ENCODE measurements at regions not wholly inside any gene's neighbourhood (a gene's known extent, or its start where the extent isn't known, plus 50 kb on each side); places are given as distances from the start of the nearest gene placed in this dataset.

GRCh38 chr1:82483146-82483545, 682.4 kb downstream of the ADGRL2 start:
- H3K27ac ChIP-seq (ENCODE audit: low read length), result no peak overlapping the region
- H3K4me3 ChIP-seq (ENCODE audit: low read length), result no peak overlapping the region
- no peaks in the 10 kb centered on the region for H3K9me3 ChIP-seq (ENCODE audit: control insufficient read depth, low read depth, low read length)
- H3K4me1 ChIP-seq (ENCODE audit: control insufficient read depth, low read depth, low read length), result peaks cover 29% of the 10 kb centered on the region
- no peaks in the 10 kb centered on the region for H3K27me3 ChIP-seq (ENCODE audit: control insufficient read depth, insufficient read depth, low read length)
- no peaks in the 10 kb centered on the region for H3K36me3 ChIP-seq (ENCODE audit: control insufficient read depth, low read depth, low read length)
- no peak overlapping the region for H3K9ac ChIP-seq (ENCODE audit: low read length)

- Histone ChIP-seq H3K4me3 (ENCODE audit: low read length) (no peak overlapping the region), H3K27ac (ENCODE audit: low read length) (no peak overlapping the region), H3K4me1 (ENCODE audit: control insufficient read depth, low read depth, low read length) (peaks cover 3% of the 10 kb centered on the region), H3K9ac (ENCODE audit: low read length) (no peak overlapping the region), H3K9me3 (ENCODE audit: control insufficient read depth, low read depth, low read length) (peaks cover 3% of the 10 kb centered on the region), H3K36me3 (ENCODE audit: control insufficient read depth, low read depth, low read length) (no peaks in the 10 kb centered on the region), H3K27me3 (ENCODE audit: control insufficient read depth, insufficient read depth, low read length) (no peaks in the 10 kb centered on the region)
These were observed 678.2 kb downstream of the ADGRL2 start for GRCh38 chr1:82478916-82479315.

GRCh38 chr1:82472489-82473131, 671.9 kb downstream of the ADGRL2 start:
- no peaks in the 10 kb centered on the region for H3K36me3 ChIP-seq (ENCODE audit: control insufficient read depth, low read depth, low read length)
- H3K4me1 ChIP-seq (ENCODE audit: control insufficient read depth, low read depth, low read length), result no peaks in the 10 kb centered on the region
- no peak overlapping the region for H3K9ac ChIP-seq (ENCODE audit: low read length)
- peaks cover 3% of the 10 kb centered on the region for H3K9me3 ChIP-seq (ENCODE audit: control insufficient read depth, low read depth, low read length)
- no peak overlapping the region for H3K4me3 ChIP-seq (ENCODE audit: low read length)
- no peak overlapping the region for H3K27ac ChIP-seq (ENCODE audit: low read length)
- no peaks in the 10 kb centered on the region for H3K27me3 ChIP-seq (ENCODE audit: control insufficient read depth, insufficient read depth, low read length)

- Histone ChIP-seq H3K27ac (ENCODE audit: low read length) (no peak overlapping the region), H3K9ac (ENCODE audit: low read length) (no peak overlapping the region), H3K9me3 (ENCODE audit: control insufficient read depth, low read depth, low read length) (no peaks in the 10 kb centered on the region), H3K4me3 (ENCODE audit: low read length) (no peak overlapping the region), H3K27me3 (ENCODE audit: control insufficient read depth, insufficient read depth, low read length) (no peaks in the 10 kb centered on the region), H3K4me1 (ENCODE audit: control insufficient read depth, low read depth, low read length) (no peaks in the 10 kb centered on the region), H3K36me3 (ENCODE audit: control insufficient read depth, low read depth, low read length) (no peaks in the 10 kb centered on the region)
These were observed 666.2 kb downstream of the ADGRL2 start for GRCh38 chr1:82466891-82467290.

GRCh38 chr1:82466416-82466815, 665.7 kb downstream of the ADGRL2 start:
- Histone ChIP-seq H3K27ac (ENCODE audit: low read length) (no peak overlapping the region), H3K9me3 (ENCODE audit: control insufficient read depth, low read depth, low read length) (no peaks in the 10 kb centered on the region), H3K36me3 (ENCODE audit: control insufficient read depth, low read depth, low read length) (no peaks in the 10 kb centered on the region), H3K9ac (ENCODE audit: low read length) (no peak overlapping the region), H3K27me3 (ENCODE audit: control insufficient read depth, insufficient read depth, low read length) (no peaks in the 10 kb centered on the region), H3K4me1 (ENCODE audit: control insufficient read depth, low read depth, low read length) (no peaks in the 10 kb centered on the region), H3K4me3 (ENCODE audit: low read length) (no peak overlapping the region)

- Histone ChIP-seq H3K27ac (ENCODE audit: low read length) (no peak overlapping the region), H3K9me3 (ENCODE audit: control insufficient read depth, low read depth, low read length) (no peaks in the 10 kb centered on the region), H3K27me3 (ENCODE audit: control insufficient read depth, insufficient read depth, low read length) (no peaks in the 10 kb centered on the region), H3K9ac (ENCODE audit: low read length) (no peak overlapping the region), H3K4me3 (ENCODE audit: low read length) (no peak overlapping the region), H3K36me3 (ENCODE audit: control insufficient read depth, low read depth, low read length) (no peaks in the 10 kb centered on the region), H3K4me1 (ENCODE audit: control insufficient read depth, low read depth, low read length) (no peaks in the 10 kb centered on the region)
These were observed 664.3 kb downstream of the ADGRL2 start for GRCh38 chr1:82465024-82465423.

GRCh38 chr1:82464362-82465001, 663.7 kb downstream of the ADGRL2 start:
- no peak overlapping the region for H3K9ac ChIP-seq (ENCODE audit: low read length)

GRCh38 chr1:82463951-82464350, 663.2 kb downstream of the ADGRL2 start:
- Histone ChIP-seq H3K4me1 (ENCODE audit: control insufficient read depth, low read depth, low read length) (no peaks in the 10 kb centered on the region), H3K36me3 (ENCODE audit: control insufficient read depth, low read depth, low read length) (no peaks in the 10 kb centered on the region), H3K9me3 (ENCODE audit: control insufficient read depth, low read depth, low read length) (no peaks in the 10 kb centered on the region), H3K4me3 (ENCODE audit: low read length) (no peak overlapping the region), H3K27me3 (ENCODE audit: control insufficient read depth, insufficient read depth, low read length) (no peaks in the 10 kb centered on the region), H3K27ac (ENCODE audit: low read length) (no peak overlapping the region), H3K9ac (ENCODE audit: low read length) (no peak overlapping the region)

More at GRCh38 chr1:82464362-82465001, 663.7 kb downstream of the ADGRL2 start:
- Histone ChIP-seq H3K4me3 (ENCODE audit: low read length) (no peak overlapping the region), H3K4me1 (ENCODE audit: control insufficient read depth, low read depth, low read length) (no peaks in the 10 kb centered on the region), H3K36me3 (ENCODE audit: control insufficient read depth, low read depth, low read length) (no peaks in the 10 kb centered on the region), H3K9me3 (ENCODE audit: control insufficient read depth, low read depth, low read length) (no peaks in the 10 kb centered on the region), H3K27ac (ENCODE audit: low read length) (no peak overlapping the region), H3K27me3 (ENCODE audit: control insufficient read depth, insufficient read depth, low read length) (no peaks in the 10 kb centered on the region)

GRCh38 chr1:82462366-82462765, 661.6 kb downstream of the ADGRL2 start:
- no peaks in the 10 kb centered on the region for H3K36me3 ChIP-seq (ENCODE audit: control insufficient read depth, low read depth, low read length)
- no peaks in the 10 kb centered on the region for H3K4me1 ChIP-seq (ENCODE audit: control insufficient read depth, low read depth, low read length)
- H3K4me3 ChIP-seq (ENCODE audit: low read length), result no peak overlapping the region
- no peak overlapping the region for H3K27ac ChIP-seq (ENCODE audit: low read length)
- H3K9ac ChIP-seq (ENCODE audit: low read length), result no peak overlapping the region
- H3K27me3 ChIP-seq (ENCODE audit: control insufficient read depth, insufficient read depth, low read length), result no peaks in the 10 kb centered on the region
- H3K9me3 ChIP-seq (ENCODE audit: control insufficient read depth, low read depth, low read length), result no peaks in the 10 kb centered on the region

- no peaks in the 10 kb centered on the region for H3K27me3 ChIP-seq (ENCODE audit: control insufficient read depth, insufficient read depth, low read length)
- H3K4me3 ChIP-seq (ENCODE audit: low read length), result no peak overlapping the region
- H3K27ac ChIP-seq (ENCODE audit: low read length), result no peak overlapping the region
- H3K4me1 ChIP-seq (ENCODE audit: control insufficient read depth, low read depth, low read length), result no peaks in the 10 kb centered on the region
- H3K9me3 ChIP-seq (ENCODE audit: control insufficient read depth, low read depth, low read length), result no peaks in the 10 kb centered on the region
- H3K9ac ChIP-seq (ENCODE audit: low read length), result no peak overlapping the region
- no peaks in the 10 kb centered on the region for H3K36me3 ChIP-seq (ENCODE audit: control insufficient read depth, low read depth, low read length)
These were observed 654.6 kb downstream of the ADGRL2 start for GRCh38 chr1:82455342-82455741.

- H3K9ac ChIP-seq (ENCODE audit: low read length), result no peak overlapping the region
- H3K4me1 ChIP-seq (ENCODE audit: control insufficient read depth, low read depth, low read length), result no peaks in the 10 kb centered on the region
- no peaks in the 10 kb centered on the region for H3K9me3 ChIP-seq (ENCODE audit: control insufficient read depth, low read depth, low read length)
- H3K27ac ChIP-seq (ENCODE audit: low read length), result no peak overlapping the region
- H3K36me3 ChIP-seq (ENCODE audit: control insufficient read depth, low read depth, low read length), result no peaks in the 10 kb centered on the region
- no peak overlapping the region for H3K4me3 ChIP-seq (ENCODE audit: low read length)
- H3K27me3 ChIP-seq (ENCODE audit: control insufficient read depth, insufficient read depth, low read length), result no peaks in the 10 kb centered on the region
These were observed 653.7 kb downstream of the ADGRL2 start for GRCh38 chr1:82454431-82454830.
